Inflammatory macrophage treated with lipopolysaccharide for 1 hour (primary cell): ENCODE measurements at regions not wholly inside any gene's neighbourhood (a gene's known extent, or its start where the extent isn't known, plus 50 kb on each side); places are given as distances from the start of the nearest gene placed in this dataset.
"Not testable (repeated sequence)": the region's sequence is repeated elsewhere in the genome, so short reads cannot be mapped to it uniquely, and the experiment has no call there.

Experiments used
- DNase-seq, 2 donors: peaks; one replicate each; pipeline ENCODE4 v3.0.0-alpha.2; 2020 to 2022

DNA sequence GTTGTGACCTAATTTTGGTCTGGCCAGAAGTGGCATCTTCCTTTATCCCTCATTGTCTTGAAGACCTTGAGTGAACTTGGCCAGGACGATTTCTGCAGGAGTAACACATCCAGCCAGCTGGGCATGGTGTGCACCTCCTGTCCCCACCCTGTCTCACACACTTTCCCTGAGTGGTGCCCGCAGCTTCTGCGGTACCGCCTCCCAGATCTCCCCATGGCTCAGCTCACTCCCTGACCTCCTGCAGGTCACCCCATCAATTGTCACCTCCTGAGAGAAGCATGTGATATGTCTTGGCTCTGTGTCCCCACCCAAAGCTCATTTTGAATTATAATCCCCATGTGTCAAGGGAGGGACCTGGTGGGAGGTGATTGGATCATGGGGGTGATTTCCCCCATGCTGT lies 50.2 kb upstream of the TP53I11 start:
- no peak for DNase-seq

- DNase-seq: no peak
These were observed 50.9 kb upstream of the TP53I11 start for GRCh38 chr11:45001466-45002165.

DNA sequence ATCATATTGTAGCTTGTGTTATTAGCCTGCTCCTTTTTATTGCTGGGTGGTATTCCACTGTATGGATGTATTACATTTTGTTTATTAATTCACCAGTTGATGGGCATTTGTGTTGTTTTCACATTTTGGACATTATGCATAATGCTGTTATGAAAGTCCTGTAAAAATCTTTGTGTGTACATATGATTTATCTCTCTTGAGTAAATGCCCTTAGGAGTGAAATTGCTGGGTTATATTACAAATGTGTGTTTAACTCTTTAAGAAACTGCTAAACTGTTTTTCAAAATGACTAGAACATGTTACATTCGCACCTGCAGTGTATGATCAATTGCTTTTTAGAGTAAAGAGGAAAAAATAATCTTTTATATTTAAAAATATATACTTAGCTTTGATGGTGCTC lies 54.4 kb upstream of the TP53I11 start:
- DNase-seq: no peak

GRCh38 chr11:45007011-45007410 lies 56.3 kb upstream of the TP53I11 start:
- no peak for DNase-seq

DNA sequence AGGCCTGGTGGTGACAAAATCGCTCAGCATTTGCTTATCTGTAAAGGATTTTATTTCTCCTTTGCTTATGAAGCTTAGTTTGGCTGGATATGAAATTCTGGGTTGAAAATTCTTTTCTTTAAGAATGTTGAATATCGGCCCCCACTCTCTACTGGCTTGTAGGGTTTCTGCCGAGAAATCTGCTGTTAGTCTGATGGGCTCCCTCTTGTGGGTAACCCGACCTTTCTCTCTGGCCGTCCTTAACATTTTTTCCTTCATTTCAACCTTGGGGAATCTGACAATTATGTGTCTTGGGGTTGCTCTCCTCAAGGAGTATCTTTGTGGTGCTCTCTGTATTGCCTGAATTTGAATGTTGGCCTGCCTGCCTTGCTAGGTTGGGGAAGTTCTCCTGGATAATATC lies 65.3 kb upstream of the TP53I11 start:
- DNase-seq: not testable (repeated sequence)

DNA sequence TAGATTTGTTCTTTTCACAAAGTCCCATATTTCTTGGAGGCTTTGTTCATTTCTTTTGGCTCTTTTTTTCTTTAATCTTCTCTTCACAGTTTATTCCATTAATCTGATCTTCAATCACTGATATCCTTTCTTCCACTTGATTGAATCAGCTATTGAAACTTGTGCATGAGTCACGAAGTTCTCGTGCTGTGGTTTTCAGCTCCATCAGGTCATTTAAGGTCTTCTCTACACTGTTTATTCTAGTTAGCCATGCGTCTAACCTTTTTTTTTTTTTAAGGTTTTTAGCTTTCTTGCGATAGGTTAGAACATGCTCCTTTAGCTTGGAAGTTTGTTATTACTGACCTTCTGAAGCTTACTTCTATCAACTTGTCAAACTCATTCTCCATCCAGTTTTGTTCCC lies 65.8 kb upstream of the TP53I11 start:
- DNase-seq: not testable (repeated sequence)

- no peak for DNase-seq
These were observed 66.6 kb upstream of the TP53I11 start for GRCh38 chr11:45017329-45017728.

- DNase-seq: peak; percentile 50 to 55
These were observed 70.3 kb upstream of the TP53I11 start for GRCh38 chr11:45021001-45021400.

DNA sequence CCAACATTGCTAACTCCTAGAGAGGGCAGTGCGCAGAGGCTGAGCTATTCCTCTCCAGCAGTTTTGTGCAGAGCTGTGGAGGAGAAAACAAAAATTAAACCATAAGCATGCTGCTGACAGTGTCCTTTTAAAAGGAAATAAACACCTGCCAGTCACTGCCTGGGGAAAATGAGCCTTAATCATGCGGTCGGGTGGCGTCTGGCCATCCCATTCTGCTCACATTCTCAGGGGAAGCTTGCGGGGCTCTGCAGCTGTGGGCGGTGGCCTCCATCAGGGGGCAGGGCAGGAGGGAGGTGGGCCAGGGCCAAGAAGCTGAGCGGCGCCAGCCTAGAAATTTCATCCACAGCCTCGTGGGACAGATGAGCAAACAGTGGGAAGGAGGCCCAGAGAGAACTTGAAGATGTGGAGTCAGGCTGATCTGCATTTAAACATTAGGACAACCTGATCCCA lies 71.0 kb upstream of the TP53I11 start:
- no peak for DNase-seq

GRCh38 chr11:45022294-45023064 lies 71.8 kb upstream of the TP53I11 start:
- no peak for DNase-seq

GRCh38 chr11:45023065-45023365 lies 72.3 kb upstream of the TP53I11 start:
- no peak for DNase-seq

GRCh38 chr11:45024316-45024715 lies 73.6 kb upstream of the TP53I11 start:
- no peak for DNase-seq

- no peak for DNase-seq
These were observed 74.3 kb upstream of the TP53I11 start for GRCh38 chr11:45024846-45025588.

DNA sequence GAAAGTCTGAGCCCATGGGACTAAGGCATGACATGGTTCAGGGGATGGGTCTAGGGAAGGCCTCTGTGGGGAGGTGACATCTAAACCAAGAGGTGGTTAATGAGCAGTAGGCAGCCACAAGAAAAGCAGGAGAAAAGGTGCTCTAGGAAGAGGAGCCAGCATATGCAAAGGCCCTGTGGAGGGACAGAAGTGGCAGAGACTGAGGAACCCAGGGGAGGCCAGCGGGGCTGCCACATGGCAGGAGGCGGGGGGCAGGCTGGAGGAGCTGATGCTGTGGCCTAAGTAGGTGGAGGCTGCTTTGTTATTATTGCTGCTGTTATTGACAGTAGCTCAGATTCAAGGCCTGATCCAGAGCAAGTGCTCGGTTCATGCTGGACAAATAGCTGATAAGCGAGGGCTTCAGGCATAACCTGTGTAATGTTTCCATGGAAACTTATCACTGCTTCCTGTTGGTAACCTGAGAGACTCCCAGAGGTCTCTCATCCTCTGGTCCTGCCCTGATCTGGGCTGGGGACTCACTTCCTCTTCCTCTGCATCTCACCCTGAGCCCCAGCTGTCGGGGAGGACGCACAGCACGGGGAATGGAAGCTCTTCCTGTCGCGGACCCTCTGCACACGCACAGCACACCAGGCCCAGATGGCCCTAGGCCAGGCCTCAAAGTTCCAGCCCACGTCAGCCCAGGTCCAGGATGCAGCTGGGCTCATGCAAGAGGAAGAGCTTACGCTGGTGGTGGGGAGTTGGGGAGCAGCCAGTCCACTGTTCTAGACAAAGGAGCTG lies 75.2 kb upstream of the TP53I11 start:
- no peak for DNase-seq

DNA sequence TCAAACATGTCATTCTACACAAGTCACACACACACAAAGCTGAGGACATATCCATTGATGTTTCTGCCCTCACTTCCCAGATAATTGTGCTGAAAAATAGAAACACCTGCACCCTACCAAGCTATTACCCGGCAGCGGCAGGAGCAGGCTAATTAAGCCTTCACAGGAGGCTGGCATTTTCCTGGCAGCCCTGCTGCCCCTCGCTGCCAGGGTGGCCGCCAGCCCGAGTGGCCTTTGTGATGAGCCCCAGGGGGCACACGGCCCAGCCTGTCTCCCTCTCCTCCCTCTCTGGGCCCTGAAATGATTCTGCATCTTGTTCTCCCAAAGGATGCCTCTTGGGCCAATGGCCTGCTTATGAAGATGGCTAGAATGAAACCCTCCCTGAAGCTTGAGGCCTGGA lies 76.2 kb upstream of the TP53I11 start:
- DNase-seq: no peak

DNA sequence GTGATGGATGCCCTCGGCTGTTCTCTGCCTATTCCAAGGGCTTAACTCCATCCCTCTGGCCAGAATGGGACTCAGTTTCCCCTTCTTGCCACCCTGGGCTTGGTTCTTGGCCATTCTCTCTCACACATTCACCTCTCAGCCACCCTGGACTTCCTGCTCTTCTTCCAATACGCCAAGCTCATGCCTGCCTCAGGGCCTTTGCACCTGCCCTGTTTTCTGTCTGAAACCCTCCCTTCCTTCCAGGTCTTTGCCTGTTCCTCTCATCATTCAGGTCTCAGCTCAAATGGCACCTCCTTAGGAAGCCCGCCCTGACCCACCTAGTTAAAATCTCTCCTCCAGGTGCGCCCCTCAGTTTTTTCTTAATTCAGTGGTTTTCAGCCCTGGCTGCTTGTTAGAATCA lies 76.6 kb upstream of the TP53I11 start:
- no peak for DNase-seq

DNA sequence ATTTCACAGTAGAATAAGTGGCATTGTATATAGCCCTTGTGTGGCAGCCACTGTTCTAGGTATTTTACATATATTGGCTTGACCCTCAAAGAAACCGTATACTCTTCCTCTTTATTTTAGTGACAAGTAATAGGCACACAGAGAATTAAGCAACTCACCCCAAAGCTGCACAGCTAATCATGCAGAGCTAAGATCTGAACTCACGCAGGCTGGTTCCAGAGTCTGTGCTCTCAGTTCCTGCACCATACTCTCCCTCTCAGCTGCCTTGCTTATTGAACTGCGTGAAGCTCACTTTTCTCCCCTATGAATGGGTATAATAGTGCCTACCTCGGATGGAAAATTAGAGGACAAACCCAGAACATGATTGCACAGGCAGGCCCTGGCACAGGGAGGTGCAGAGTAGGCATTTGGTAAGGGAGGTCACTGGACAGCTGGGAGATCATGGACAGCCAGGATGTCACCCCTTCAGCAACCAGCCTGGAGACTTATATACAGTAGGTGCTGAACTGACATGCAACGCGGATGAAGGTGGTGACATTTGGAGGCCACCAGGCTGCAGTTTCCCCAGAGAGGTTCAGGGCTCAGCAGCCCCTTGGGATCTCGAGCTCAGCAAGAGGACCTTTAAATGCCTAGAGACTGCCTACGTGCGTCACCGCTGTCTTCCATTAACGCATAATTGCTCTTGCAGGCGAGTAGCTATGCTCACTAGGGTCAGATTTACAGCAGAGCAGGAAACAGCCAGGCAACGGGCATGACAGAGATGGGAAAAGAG lies 78.4 kb upstream of the TP53I11 start:
- no peak for DNase-seq

DNA sequence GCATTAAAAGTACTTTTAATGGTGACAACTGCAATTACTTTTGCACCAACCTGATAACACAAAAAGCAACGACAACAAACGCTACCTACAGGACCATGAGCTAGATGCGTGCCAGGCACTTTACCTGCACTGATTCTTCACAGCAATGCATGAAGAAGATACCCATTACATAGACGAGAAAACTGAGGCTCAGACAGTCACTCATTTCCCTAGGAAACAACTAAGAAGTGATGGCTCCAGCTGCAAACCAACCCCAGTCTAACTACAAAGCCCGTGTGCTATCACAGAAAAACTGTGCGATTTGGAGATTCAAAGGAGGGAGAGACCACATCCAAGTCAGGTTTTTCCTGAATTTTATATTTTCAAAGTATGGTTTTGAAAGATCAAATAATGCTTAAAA lies 80.1 kb upstream of the TP53I11 start:
- DNase-seq: no peak

DNA sequence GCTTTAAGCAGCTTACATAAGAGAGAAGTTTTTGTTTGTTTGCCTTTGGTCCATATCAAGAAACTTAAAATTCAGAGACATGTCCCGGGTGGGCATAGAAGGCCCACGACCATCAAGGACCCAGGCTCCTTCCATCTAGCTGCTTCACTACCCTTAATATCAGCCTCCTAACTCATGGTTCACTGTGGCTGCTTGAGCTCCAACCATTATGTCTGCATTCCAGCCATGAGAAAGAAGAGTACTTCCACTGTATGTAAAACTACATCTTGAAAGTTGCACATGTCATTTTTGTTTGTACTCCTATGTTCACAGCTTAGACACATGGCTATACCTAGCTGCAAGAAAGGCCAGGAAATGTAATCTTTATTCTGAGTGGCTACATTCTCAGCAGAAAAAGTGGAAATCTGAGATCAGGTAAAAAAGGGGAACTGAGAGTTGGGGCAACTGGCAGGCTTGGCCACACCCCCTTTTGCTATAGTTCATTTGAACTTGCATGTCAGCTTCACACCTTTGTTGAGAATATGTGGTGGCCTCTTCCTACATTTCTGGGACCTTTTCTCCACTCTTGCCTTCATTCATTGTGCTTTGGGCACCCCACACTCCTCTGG lies 81.3 kb upstream of the TP53I11 start:
- peak in 1 of 2 donors; percentile 20 for DNase-seq

DNA sequence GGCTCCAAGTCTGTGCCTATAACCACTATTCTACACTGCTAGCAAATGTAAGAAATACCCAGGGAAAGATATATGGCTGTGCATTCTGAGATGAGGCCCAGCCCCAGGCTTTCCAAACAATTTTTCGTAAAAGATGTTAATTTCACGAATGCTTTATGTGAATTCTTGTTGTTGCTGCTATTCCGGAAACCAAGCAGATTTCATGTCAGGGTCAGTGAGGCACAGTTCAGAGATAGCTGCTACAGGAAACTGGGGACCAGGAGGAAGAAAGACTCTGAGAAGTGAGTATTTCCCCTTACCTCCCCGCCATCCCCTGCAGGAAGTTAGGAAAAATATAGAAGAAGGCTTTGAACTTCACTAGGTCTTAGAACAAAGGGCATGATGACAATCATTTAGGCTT lies 84.7 kb upstream of the TP53I11 start:
- DNase-seq: no peak

DNA sequence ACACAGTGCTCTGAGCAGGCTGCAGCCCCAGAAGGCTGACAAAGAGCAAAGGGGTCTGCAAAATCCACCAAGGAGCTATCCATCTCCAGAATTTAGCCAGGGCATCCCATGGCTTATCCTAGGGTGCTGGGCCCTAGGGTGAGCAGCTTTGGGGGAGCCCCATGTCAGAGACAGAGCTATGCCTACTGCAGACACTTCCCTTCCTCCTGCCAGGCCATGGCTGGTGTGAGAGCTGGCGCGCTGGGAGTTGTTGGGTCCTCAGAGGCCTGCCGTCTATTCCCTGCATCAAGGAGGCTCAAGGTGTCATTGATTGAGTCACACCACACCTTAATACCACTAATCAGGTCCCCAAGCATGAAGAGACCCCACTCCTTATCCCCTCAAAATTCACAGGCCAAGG lies 85.3 kb upstream of the TP53I11 start:
- DNase-seq: no peak

DNA sequence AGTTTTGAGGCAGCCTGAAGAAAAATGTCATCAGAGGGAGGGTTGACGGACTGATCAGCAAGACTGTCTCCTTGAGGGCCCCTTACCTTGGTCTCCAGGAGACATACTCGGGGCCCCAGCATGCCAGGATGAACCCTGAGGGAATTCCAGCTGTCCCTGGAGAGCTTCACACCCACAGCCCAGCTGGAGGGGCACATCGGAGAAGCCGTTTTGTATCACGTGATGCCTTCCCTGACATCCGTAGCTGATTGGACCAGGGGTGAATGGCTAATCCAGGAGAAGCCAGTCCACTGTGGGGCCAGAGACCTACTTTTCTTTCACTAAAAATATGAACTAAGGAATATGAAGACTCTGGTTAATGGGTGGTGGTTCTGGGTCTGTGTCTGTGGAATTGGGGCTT lies 86.0 kb upstream of the TP53I11 start:
- DNase-seq: no peak
